ENCODE measurements at regions not wholly inside any gene's neighbourhood (a gene's known extent, or its start where the extent isn't known, plus 50 kb on each side); places are given as distances from the start of the nearest gene placed in this dataset.

DNA sequence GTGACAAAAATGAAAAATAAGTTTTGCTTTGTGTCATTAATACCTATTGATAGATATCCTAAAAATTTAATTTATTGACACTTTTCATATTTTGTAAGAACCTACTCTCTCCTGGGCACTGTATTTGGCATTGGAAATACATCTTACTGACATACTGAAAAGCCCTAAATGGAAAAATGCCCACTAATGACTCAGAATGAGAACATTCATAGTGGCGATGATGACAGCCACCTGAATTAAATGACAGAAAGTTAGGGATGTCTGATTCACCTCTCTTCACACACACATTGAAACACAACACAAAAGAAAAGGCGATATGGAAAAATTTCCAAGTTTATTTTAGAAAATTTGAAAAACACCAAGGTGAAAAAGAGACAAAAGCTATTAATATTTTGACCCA is 992.3 kb downstream of the STPG2 start:
- Histone ChIP-seq H3K4me3 (ENCODE audit: insufficient read depth, low read depth, low read length) (no peak overlapping the region), H3K18ac (ENCODE audit: low read depth, low read length) (no peak overlapping the region), H3K9ac (ENCODE audit: low read depth, low read length) (no peak overlapping the region), H4K5ac (ENCODE audit: low read depth, low read length) (no peak overlapping the region), H3K14ac (replicated peaks; ENCODE audit: low read depth, low read length) (no peak overlapping the region), H3K79me1 (ENCODE audit: low read depth in 1 of 2, low read length in 2 of 2) (no peaks in the 10 kb centered on the region), H3K36me3 (ENCODE audit: control insufficient read depth, insufficient read depth, low read length) (no peaks in the 10 kb centered on the region), H3K4ac (ENCODE audit: low read depth, low read length) (no peak overlapping the region), H3K9me1 (ENCODE audit: insufficient read depth, low read length) (no peaks in the 10 kb centered on the region), H3K27me3 (ENCODE audit: control insufficient read depth, insufficient read depth, low read length) (no peaks in the 10 kb centered on the region), H3K4me2 (ENCODE audit: low read depth, low read length) (no peak overlapping the region), H4K8ac (ENCODE audit: low read depth in 2 of 2, low read length in 2 of 2) (no peak overlapping the region), H2AK5ac (ENCODE audit: low read depth, low read length) (no peak overlapping the region), H3K27ac (ENCODE audit: insufficient read depth, low read length) (no peak overlapping the region), H3K56ac (ENCODE audit: extremely low read depth, insufficient read depth, low read length) (no peak overlapping the region), H2BK5ac (ENCODE audit: low read depth, low read length, poor library complexity, severe bottlenecking) (no peak overlapping the region), H2BK120ac (ENCODE audit: low read depth, low read length) (no peak overlapping the region), H2AK9ac (replicated peaks; ENCODE audit: low read depth, low read length, poor library complexity) (no peak overlapping the region), H3K23ac (ENCODE audit: low read depth, low read length) (no peak overlapping the region), H3K4me1 (ENCODE audit: control insufficient read depth, insufficient read depth, low read length) (no peaks in the 10 kb centered on the region), H2BK20ac (ENCODE audit: low read depth, low read length) (no peak overlapping the region), H4K91ac (ENCODE audit: insufficient read depth, low read depth, low read length) (no peak overlapping the region), H2AFZ (replicated peaks; ENCODE audit: low read length, poor library complexity) (no peak overlapping the region), H2BK15ac (ENCODE audit: low read depth, low read length) (no peak overlapping the region), H3K9me3 (ENCODE audit: control insufficient read depth, insufficient read depth, low read length) (peaks cover 2% of the 10 kb centered on the region; the same call in 1 of the 2 replicates), H4K20me1 (ENCODE audit: insufficient read depth, low read length) (no peaks in the 10 kb centered on the region)
- in situ Hi-C loops (cut with MboI; ENCODE audit: low sequenced_read_pairs), result no loop called here
- CTCF ChIA-PET, result no interaction called here
- dilution Hi-C loops (cut with HindIII; ENCODE audit: low sequenced_read_pairs, unreplicated experiment), result no loop called here
- no CpG with 5 or more reads among the region's 2 CpGs for WGBS, 2 experiments (ENCODE audit: extremely low coverage in 2 of 2, insufficient read length in 1 of 2)
- intact Hi-C loops (cut with micrococcal nuclease), result no loop called here
- POLR2A ChIA-PET (ENCODE audit: unreplicated experiment), result no interaction called here
- no peak for TF ChIP-seq NFE2L2 (IDR thresholded peaks at IDR 0.05; ENCODE audit: low read depth, low read length)
- no peak for TF ChIP-seq RFX5 (IDR thresholded peaks at IDR 0.05; ENCODE audit: low read depth, low read length)
- TF ChIP-seq MXI1 (IDR thresholded peaks at IDR 0.05; ENCODE audit: borderline replicate concordance, low read depth, low read length), result no peak
- TF ChIP-seq SMC3 (IDR thresholded peaks at IDR 0.05; ENCODE audit: low read depth, low read length), result no peak
- TF ChIP-seq ELK1 (IDR thresholded peaks at IDR 0.05; ENCODE audit: borderline replicate concordance, low read depth, low read length), result no peak
- no peak for TF ChIP-seq CHD1 (IDR thresholded peaks at IDR 0.05; ENCODE audit: low read depth, low read length)
- TF ChIP-seq RCOR1 (IDR thresholded peaks at IDR 0.05; ENCODE audit: insufficient replicate concordance, low read length), result no peak
- no peak for TF ChIP-seq RAD21 (IDR thresholded peaks at IDR 0.05; ENCODE audit: low read length)
- TF ChIP-seq MAFK (IDR thresholded peaks at IDR 0.05; ENCODE audit: low read depth, low read length), result no peak
- ATAC-seq (ENCODE audit: low read depth), result no peak
- no peak for DNase-seq
- no TSS peak for BruUV-seq (replicated peaks)
